AG10803 (cell line): ENCODE measurements at regions not wholly inside any gene's neighbourhood (a gene's known extent, or its start where the extent isn't known, plus 50 kb on each side); places are given as distances from the start of the nearest gene placed in this dataset.

Source experiments
- DNase-seq: peaks from one replicate; pipeline ENCODE4 v3.0.0; 2010; ENCODE audit warnings: low read depth
- H3K4me3 ChIP-seq: 2 replicates; pipeline ENCODE4 v1.5.1; 2011; ENCODE audit warnings: mild to moderate bottlenecking, low read length, control low read depth
- TF ChIP-seq, protein P1 (sequence below): conservative IDR thresholded peaks from 2 replicates; pipeline ENCODE4 v1.5.1; 2011; ENCODE audit warnings: mild to moderate bottlenecking, low read length, control low read depth, inconsistent platforms

DNA sequence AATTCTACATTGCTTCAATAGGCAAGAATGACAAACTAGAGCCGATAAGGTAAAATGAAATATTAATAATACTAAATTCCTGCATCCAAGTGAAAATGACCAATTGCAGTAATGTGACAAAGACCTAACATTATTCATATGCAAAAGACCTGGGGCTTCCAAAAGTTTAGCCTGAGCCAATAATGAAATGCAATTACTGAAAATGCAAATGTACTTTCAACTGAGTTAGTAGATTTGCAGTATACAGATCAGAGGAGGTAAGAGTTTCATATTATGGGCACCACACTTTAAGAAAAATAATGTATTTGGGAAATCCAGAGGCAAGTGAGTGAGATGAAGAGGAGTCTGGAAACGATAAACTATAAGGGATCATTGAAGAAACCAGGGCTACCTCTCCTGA lies 193.7 kb upstream of the GMDS start:
- no peak overlapping the region for H3K4me3 ChIP-seq
- TF ChIP-seq, protein P1, sequence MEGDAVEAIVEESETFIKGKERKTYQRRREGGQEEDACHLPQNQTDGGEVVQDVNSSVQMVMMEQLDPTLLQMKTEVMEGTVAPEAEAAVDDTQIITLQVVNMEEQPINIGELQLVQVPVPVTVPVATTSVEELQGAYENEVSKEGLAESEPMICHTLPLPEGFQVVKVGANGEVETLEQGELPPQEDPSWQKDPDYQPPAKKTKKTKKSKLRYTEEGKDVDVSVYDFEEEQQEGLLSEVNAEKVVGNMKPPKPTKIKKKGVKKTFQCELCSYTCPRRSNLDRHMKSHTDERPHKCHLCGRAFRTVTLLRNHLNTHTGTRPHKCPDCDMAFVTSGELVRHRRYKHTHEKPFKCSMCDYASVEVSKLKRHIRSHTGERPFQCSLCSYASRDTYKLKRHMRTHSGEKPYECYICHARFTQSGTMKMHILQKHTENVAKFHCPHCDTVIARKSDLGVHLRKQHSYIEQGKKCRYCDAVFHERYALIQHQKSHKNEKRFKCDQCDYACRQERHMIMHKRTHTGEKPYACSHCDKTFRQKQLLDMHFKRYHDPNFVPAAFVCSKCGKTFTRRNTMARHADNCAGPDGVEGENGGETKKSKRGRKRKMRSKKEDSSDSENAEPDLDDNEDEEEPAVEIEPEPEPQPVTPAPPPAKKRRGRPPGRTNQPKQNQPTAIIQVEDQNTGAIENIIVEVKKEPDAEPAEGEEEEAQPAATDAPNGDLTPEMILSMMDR, result no peak
- DNase-seq, result no peak

DNA sequence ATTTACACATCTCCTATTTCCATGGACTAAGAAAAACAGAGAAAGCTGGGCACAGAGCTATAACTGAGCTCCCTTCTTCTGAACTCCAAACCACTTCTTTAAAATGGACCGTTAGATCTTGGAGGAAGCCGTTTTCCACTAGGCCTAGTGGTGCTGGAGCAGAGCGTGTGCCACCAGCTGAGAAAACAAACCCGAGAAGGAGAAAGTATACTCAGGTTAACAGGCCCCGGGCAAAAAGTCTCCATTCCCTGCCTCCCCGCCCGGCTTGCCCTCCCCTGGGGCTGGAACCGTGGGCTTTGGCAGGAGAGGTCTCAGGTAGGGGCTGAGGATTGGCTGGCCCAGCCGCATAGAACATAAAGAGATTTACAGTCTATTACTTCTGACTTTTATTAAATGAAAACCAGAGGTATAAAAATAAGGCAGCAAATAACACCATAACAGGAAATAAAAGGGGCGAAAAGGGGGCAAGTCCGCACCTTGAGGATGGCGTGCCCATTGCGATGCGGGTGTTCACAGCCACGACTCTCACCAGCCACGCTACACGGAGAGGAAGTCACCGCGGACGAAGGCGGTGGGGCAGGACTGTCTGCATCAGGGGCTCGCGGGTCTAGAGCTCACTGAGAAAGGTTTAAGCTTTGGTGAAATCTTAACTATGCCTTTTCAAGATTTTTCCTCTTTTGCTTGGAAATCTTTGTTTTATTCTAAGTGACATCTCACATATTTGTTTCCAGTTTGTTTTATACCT lies 191.2 kb upstream of the GMDS start:
- no peak for DNase-seq
- no peak overlapping the region for H3K4me3 ChIP-seq
- TF ChIP-seq, protein P1, result no peak

DNA sequence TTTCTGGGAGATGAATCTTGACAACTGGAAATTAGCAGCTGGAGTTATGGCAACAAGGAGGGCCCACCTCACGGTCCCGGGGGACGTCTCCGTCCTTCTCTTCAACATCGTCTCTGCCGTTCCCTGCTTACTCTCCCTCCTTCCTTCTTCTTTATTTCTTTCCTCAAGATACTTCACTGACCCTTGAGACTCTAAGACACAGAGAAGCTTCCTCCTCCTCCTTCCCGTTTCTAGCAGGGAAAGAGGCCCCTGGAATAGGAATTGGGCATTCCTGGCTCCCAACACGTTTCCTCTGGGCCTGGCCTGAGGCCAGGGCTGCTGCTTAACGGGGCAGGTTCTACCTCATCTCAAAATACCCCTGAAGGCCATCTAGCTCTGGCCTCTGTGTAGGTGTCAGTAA lies 189.9 kb upstream of the GMDS start:
- no peak overlapping the region for H3K4me3 ChIP-seq
- TF ChIP-seq, protein P1, result no peak
- DNase-seq, result no peak

DNA sequence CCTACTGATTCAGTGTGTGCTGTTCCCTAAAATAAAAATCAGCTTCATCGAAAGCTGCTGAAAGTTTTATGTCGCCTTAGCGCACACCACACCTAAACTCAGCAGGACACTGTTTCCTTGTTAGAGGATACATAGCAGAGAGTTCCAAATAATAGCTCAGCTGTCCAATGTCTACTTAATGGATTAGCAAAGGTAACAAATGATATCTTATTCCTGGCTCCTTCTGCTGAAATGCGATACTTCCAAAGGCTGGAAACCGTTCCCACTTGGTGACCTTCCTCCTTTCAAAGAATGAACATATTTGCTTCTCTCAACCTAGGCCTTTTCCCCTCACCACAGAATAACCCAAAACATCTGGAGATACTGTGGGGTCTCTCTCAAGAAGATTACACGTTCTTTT lies 189.5 kb upstream of the GMDS start:
- no peak for DNase-seq
- no peak overlapping the region for H3K4me3 ChIP-seq

DNA sequence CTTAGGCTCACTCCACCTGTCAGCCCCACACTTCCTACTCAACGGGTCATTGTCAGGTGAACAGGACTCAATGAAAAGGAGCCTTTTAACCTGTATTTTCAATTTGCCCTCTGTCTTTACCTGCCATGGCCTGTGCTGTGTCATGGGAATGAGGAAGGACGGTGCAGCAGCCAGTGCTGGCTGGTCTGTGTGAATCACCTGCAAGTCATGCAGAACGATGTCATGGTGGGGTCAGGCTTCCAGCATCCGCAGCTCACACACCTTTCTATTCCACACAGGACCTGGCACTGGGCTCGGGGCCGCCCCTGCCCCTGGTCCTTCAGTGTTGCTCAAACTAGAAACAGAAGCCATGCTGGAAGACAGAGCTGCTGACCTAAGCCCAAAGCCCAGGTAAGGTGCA lies 188.7 kb upstream of the GMDS start:
- TF ChIP-seq, protein P1, result no peak
- DNase-seq, result no peak
- H3K4me3 ChIP-seq, result no peak overlapping the region

More for the DNA sequence above, 189.5 kb upstream of the GMDS start:
- TF ChIP-seq, protein P1, result no peak

DNA sequence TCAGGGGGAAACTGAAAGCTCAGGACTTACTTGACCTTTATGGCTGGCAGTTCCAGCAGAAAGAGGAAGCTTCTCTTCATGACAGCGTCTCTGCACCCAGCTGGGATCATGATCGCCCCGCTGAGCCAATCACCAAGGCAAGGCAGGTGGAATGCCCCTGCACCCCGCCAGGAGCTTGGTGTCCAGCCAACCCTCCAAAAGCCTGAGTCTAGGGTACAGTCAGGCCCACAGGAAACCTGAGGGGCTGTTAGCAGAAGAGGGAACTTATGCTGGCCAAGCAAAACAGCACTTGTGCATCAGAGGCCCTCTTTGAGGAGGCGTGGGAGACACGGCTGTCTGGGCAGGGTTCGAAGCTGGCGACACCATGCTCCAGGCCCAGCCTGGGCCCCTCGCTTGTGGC lies 188.3 kb upstream of the GMDS start:
- DNase-seq, result no peak
- no peak overlapping the region for H3K4me3 ChIP-seq
- TF ChIP-seq, protein P1, result no peak

DNA sequence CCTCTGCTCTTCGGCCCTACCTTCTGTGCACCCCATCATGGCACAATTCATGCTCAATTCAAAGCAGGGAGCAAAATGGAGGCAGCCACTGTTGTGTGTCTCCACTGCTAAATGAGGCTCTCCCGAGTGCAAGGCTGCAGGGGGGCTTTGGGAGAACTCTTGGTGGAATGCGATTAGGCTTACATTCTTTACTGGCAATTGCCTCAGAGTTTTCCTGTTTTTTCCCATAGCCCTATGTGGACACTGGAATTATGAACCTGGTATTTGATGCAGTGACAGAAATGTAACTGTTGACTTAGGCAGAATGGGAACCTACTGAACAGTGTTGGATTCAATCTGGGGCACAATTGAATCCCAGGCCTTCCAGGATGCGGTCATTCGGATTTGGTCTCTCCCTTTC lies 187.9 kb upstream of the GMDS start:
- H3K4me3 ChIP-seq, result no peak overlapping the region
- TF ChIP-seq, protein P1, result no peak
- peak; percentile 4 for DNase-seq
